NCI-H2081 (cell line): ENCODE measurements at regions not wholly inside any gene's neighbourhood (a gene's known extent, or its start where the extent isn't known, plus 50 kb on each side); places are given as distances from the start of the nearest gene placed in this dataset.
"Not testable (repeated sequence)": the region's sequence is repeated elsewhere in the genome, so short reads cannot be mapped to it uniquely, and the experiment has no call there.

Experiments
- DNase-seq, 2 experiments: peaks; one replicate each; lab custom pipeline; 2025; lab: John Stamatoyannopoulos, UW

DNA sequence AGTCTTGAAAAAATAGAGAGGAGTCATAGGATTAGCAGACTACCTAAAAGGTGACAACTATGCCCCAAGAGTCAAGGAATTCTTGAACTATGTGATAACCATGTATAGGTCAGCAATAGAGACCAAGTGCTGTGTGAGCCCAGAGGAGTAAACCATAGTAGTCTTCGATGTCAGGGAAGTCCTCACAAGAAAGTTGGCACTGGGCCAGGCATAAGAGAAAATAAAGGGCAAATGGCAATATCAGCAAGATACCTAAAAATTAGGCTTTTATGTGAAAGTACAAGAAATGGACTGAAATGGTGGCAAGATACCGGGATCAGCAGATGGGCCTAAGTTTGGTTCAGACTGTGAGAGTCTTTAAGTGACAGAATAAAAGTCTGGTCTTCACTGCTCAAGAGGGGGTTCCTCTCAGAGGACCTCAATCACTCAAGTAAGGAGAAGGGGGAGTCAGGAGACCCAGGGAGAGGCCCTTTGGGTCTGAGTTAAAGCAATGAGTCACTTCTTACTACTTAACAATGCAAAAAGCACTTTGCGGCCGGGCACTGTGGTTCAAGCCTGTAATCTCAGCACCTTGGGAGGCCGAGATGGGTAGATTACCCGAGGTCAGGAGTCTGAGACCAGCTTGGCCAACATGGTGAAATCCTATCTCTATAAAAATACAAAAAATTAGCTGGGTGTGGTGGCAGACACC, 95.0 kb downstream of the TEX35 start:
- no peak for DNase-seq

DNA sequence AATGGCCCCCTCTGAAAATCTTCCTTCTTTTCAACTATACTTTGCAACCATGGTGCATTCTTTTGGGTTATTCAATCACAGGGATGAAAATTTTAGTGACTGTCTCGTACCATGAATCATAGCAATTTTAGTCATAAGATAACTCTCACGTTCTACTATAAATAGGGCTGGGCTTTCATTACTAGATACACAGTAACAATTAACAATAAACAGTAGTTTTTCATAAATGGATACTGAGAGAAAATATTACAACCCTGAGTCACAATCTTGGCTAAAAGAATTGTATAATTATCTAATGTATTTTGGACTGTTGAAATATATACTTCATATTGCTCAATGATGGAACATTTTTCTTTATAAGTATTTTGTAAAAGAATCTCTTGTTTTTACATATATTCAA, 96.1 kb downstream of the TEX35 start:
- DNase-seq, result no peak

DNA sequence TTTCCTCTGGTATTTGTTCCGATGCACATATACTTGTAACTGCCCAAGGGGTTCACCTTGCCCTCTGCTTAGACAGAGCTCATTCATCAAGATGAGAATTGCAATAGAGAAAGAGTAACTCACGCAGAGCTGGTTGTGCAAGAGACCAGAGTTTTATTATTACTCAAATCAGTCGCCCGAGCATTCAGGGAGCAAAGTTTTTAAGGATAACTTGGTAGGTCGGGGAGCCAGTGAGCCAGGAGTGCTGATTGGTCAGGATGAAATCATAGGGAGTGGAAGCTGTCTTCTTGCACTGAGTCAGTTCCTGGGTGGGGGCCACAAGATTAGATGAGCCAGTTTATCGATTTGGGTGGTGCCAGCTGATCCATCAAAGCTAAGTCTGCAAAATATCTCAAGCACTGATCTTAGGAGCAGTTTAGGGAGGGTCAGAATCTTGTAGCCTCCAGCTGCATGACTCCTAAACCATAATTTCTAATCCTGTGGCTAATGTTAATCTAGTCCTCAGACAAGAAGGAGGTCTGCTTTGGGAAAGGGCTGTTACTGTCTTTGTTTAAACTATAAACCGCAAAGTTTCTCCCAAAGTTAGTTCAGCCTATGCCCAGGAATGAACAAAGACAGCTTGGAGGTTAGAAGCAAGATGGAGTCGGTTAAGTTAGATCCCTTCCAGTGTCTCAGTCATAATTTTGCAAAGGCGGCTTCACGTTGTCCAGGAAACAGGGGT, 97.9 kb downstream of the TEX35 start:
- DNase-seq, result not testable (repeated sequence)

DNA sequence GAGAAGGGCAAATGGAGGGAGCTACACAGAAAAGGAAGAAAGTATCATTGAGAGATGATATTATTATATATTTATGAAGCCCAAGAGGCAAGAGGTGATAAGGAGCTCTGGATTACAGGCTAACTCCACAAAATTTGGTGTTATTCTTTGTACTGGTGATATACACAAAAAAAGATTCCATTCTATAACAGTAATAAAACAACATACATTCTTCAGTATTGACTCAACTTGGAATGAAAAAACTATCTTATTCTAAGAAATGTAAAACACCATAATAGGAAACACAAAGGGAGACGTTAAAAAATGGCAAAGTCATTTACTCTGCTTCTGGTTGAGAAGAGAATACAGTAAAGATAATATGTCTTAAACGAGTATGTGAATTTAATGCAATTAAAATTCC, 99.4 kb downstream of the TEX35 start:
- no peak for DNase-seq

DNA sequence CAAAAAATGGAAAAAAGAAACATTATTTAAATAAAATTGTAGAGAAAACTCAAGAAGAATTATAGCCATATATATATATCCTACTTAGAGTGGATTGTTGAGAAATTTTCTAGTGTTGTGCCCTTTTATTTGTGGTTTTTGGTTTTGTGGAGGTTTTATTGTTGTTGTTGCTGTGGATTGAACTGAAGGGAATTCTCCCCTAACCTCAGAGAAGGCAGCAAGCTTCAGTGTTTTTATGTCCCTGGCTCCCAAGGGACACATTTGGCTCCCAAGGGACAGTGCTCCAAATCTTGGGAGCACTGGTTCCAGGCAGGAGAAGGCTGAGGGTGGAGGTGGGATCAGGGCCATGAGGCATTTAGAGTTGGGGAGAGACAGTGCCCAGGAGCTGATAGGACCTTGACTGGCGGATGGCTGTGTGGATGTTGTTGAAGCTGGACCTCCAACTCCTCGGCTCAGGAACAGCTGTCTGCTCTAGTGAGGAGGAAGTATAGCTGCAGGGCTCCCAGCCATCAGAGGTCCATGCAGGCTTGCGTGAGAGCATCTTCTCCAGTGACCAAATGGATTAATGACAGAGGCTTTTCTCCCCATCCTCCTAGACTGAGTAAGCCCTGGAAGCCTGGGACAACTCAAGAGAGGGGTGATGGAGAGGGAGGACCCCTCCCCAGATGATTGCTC, 100.5 kb downstream of the TEX35 start:
- no peak for DNase-seq

DNA sequence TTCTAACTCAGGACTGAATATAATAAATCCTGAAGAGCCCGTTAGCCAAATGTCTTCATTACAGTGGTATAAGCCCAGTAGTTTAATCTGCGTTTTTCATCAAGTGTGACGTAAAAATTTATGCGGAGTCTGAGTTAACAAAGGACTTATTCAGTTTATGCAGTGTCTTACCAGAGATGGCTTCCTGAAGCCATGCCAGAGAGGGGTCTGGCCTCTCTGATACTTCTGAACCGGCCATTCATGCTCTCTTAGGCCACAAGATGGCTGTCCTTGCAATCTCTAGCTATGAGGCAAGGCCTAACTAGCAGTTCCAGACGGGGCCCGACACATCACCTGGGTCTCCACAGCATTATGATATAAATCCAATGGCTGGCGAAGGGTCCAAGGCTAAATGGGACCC, 101.4 kb downstream of the TEX35 start:
- no peak for DNase-seq

DNA sequence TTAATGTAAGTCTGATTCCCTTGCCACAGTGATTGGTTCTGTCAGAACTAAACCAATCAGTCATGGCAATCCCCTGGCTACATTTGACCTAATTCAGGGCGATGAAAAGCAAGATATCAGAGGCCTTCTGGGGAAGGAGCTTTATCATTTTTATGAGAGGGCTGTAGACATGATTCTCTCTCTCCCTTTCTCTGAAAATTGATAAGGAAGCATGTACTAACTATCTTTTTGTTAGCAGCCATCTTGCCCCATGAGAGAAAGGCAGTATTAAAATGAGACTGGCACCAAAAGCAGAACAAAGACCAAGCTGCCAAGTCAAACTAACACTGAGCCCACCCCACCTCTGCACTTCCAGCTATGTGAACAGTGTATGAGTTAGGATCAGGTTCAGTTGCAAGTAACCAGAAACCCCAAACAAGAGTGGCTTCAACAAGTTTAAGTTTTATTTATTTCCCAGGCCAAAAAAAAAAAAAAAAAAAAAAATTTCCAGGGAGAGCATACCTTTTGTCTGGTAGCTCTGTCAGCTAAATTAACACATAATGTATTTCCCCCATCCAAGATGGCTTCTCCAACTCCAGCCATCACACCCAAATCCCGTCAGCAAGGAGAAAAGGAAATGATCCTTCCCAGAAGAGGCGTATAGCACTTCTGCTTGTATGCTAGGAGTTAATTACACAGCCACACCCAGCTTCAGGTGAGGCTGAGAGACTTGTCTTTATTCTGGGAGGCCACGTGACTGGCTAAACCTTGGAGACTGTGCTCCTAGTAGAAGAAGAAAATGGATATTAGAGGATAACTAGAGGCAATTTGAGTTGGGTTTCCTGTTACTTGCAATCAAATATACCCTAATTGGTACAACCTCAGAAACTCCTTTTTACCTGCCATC, 105.8 kb upstream of the RALGPS2 start:
- DNase-seq, result no peak

DNA sequence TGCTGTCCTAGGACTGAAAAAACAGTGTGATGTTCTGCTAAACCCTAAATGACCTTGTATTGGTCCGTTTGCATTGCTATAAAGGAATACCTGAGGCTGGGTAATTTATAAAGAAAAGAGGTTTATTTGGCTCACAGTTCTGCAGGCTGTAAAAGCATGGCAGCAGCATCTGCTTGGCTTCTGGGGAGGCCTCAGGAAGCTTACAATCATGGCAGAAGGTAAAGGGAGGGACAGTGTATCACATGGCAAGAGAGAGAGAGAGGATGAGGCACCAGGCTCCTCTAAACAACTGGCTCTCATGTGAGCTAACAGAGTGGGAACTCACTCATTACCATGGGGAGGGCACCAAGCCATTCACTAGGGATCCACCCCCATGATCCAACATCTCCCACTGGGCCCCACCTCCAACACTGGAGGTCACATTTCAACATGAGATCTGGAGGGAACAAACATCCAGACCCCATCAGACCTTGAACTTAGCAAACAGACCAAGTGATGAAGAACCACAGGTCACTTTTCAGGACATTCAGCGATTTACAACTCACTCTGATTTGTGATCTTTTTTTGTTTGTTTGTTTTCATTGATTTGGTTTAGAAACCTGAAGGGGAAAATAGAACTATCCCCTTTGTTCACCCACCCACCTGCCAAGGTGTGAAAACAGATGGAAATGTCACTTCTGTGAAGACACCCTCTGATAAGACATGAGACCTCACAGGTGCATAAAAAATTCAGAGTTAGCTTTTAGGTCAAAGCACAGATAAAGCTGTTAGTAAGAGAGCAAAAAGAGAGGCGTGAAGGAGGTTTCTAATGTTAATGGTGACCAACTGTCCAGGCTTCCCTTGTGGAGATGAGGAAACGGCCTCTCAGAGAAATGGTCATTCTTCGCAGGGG, 104.2 kb upstream of the RALGPS2 start:
- no peak for DNase-seq

DNA sequence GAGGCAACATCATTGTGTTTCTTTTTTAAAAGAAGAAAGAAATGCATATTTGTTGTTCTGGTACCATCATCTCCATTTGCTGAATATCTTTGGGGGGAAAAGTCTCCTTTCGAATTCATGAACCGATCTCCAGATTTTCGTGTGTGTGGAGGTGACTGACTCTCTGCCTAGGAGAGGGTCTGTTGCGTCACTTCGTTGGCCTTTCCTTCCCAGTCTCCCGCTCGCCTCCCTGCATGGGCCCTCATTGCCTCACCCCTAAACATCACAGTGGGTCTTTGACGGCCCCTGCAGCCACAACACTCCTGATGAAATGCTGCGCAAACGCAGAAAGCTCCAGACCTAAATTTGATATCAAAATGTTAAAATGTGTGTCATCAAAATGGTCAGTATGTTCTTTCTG, 103.2 kb upstream of the RALGPS2 start:
- no peak for DNase-seq

DNA sequence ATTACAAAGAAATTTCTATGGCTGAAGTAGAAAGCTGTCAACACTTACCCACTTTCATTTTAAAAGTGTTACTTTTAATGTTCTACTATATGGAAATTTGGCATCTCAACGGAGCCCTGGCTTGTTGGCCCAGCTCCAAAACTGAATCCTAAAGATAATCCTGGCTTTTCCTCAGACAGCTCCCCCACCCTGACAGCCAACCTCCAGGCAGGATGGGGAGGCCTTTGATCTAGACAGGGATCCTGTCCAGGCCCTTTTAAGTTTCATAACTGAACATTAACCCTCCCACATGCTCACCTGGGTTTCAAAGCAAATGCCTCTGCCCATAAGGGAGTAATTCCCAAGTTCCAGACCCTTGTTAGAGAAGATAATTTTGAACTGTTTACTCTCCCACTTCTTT, 99.3 kb upstream of the RALGPS2 start:
- no peak for DNase-seq

DNA sequence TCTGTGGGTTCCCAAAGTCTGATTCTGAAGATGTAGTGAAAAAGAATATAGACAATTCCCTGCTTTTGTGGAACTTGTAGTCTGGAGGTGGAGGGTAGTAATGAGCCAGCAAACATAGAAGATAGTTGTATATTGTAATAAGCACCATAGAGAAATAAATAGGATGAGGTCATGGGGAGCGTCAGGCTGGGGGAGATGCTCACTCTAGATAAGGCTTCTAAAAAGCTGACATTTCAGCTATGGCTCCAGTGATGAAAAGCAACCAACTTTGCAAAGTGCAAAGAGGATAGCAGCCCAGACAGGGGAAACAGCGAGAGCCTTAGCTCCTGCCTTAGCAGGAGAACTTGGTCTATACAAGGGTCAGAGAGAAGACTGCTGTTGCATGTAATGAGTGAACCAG, 98.0 kb upstream of the RALGPS2 start:
- no peak for DNase-seq

DNA sequence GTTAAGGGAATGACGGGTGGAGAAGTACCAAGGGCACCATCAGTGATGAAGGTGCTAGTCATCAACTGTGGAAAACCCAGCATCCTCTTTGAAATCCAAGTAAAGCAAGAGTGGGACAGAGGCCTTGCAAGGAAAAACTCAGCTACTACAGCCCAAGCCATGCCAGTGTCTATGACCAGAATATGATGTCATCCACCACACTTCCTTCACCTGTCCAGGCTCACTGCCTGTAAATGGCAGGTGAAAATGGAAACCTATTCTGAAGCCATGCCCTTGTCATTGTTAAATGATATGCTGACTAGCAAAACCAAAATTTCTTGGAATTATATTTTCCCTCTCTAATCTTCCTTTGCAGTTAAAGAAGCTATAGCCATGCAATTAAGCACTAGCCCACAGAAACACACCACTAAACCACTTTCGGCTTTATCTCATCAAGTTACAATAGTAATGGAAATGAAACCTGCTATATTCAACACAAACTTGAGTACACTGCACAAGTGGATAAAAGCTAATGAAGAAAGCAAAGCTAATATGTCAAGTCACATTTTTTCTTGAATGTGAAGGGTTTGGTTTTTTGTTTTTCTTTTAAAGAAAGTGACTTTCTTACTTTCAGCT, 96.3 kb upstream of the RALGPS2 start:
- DNase-seq, result no peak

DNA sequence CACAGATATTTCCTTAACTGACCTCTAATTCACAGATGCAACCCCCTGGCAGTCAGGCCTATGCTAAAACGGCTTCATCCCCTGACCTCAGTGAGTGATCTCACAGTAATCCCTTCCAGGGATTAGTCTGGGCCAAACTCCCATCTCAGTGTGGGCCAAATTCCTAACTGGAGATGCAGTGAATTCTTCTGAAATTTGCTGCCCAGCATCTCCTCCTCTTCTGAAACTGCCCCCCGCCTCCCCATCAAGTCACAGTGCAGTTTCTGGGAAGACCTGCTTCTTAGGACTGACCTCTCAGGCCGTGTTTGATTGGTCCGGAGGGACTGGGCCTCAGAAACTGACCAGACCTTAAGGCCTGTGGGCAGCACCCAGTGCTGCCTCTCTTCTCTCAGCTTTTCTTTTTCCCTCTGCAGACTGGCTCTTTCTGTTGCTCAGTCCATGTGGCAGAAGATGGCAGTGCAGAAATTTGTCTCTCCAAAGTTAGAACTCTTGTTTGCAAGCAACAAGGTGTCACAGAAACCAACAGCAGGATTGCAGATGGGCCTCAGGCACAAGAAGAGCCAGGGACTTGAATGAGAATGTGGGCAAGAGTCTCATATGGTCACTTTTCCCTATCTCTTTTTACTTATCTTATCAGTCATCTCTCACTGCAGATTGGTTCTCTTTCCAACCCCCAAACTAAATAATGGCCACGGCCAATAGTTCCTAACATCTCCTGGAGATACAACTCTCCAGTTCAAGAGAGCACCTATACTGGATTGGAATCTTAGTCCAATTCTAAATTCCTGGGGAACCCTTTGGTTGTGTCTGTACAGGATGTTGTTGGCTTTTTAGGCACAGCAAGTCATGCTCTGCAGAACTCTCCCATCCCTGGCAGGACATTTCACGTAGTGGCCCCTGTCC, 95.5 kb upstream of the RALGPS2 start:
- DNase-seq, result no peak

DNA sequence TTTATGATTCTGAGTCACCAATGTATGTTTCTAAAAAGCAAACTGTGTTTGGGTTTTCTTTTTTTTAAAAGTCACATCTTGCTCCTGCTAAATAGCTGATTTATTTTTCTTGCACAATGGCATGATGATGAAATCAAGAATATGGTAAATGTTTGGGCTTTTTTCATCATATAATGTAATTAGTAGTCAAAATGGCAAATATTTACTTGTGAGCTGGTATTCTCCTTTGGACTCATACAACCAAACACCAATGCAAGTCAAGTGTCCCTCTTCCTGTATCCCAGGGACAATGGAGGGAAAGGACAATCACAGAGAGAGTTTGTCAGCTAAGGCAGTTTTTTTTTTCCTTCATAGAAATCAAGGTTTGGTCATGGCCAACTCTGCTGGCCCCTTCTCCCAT, 94.6 kb upstream of the RALGPS2 start:
- no peak for DNase-seq

DNA sequence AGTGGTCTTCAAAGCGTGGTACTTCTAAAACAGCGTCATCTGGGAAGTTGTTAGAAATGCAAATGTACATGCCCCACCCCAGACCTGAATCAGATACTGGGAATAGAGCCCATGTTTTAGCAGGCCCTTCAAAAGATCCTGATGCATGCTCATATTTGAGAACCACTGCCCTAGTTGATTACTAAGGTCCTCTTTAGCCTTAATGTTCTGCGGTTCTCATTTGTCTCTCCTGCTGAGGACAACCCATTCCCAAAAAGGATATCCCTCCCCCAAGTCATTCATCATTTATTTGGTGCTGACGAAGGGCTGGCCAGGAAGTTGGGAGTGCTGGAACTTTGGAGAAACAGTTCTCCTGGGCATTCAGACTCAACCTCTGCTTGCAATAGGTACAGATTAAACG, 92.4 kb upstream of the RALGPS2 start:
- DNase-seq, result no peak

DNA sequence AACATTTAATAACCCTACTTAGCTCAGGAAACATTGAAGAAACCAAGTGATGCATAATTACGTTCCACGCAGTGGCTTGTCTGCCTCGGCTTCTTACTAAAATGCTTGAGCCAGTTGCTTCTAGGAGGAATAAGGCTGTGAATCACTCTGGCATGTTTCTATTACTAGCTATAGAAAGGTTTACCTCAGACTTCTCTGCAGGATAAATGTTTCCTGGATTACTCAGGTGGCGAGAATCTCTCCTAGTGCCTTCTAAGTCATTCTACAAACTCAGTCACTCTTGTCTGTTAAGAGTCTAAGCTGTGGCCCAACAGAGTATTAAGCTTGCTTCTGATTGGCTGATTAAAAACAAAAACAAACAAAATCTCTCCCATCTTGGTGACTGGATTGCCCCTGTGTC, 92.0 kb upstream of the RALGPS2 start:
- no peak for DNase-seq

DNA sequence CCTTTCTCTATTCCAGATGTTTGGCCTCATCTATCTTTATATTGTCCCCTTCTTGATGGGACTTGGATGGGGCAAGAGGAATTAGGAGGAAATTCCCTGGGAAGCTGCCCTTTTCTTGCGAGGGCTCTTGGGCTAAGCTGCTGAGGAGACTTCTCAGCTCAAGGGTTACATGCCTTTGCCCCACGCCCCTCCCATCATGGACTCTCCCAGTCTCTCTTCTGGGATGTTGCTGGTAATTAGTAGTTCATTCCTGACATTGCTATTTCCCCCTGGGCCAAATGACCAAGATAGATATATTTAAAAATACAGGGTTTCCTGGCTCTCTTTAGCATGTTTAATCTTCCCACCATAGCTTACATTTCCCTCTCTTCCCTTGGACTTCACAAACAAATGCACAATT, 90.6 kb upstream of the RALGPS2 start:
- DNase-seq, result no peak

DNA sequence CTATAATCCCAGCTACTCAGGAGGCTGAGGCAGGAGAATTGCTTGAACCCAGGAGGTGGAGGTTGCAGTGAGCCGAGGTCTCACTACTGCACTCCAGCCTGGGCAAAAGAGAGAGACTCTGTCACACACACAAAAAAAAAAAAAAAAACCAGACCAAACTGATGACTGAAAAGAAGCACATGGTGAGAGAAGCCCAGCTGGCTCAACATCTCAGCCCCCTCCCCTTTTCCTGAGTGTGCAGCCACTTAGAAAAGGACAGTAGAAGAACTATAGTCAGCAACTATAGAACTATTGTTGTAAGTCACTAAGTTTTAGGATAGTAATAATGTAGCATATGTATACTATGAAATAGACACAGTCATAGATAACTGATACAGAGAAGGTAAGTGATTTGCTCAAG, 87.2 kb upstream of the RALGPS2 start:
- no peak for DNase-seq

DNA sequence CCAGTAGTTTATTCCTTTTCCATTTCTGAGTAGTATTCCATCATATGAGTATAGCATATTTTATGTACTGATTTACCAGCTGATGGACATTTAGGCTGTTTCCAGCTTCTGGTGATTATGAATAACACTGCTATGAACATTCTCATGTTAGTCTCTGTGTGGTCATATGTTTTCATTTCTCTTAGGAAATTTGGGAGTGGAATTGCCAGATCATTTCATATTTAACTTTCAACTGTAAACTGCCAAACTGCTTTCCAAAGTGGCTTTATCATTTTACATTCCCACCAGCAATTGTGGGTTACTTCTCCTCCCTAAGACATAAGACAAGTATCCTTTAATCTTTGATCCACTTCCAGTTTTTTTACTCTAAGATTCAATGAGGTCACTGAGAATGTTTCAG, 85.7 kb upstream of the RALGPS2 start:
- no peak for DNase-seq

DNA sequence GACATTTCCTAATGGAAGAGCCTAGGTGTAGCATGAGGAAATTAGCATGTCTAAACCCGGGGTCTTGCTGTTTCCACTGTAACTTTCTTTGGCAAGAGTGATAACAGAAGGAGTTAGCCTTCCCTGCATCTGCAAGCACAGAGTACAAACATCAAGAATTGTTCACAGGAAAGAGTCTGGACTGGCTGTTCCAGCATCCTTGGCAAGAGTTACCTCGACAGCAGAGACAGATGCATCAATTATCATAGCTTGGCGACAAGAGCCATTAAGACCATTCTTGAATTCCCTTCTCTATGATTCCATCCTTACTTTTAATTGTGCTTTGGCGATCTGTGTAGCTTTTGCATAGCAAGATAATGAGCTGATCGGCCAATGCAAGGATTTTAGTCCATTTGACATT, 82.8 kb upstream of the RALGPS2 start:
- DNase-seq, result no peak
